ENCODE measurements at regions not wholly inside any gene's neighbourhood (a gene's known extent, or its start where the extent isn't known, plus 50 kb on each side); places are given as distances from the start of the nearest gene placed in this dataset.

DNA sequence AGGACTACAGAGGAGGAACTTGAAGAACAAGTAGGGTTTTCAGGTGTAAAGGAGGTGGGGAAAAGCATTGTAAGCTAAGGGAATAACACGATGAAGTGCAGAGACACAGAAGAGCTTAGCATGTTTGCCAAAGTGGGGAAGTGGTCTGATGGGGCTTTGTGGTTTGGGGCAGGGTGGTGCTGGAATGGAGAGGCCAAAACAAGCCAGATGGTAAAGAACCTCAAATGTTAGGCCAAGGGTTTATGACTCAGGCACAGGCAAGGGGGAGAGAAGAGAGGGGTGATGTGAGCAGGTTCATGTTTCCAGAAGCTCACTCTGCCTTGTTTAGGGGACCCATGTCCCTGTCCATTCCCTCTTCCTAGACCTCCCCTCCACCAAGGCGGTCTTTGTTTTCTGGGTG, 104.5 kb upstream of the YWHAQ start (continued):
- TF ChIP-seq, protein P1, sequence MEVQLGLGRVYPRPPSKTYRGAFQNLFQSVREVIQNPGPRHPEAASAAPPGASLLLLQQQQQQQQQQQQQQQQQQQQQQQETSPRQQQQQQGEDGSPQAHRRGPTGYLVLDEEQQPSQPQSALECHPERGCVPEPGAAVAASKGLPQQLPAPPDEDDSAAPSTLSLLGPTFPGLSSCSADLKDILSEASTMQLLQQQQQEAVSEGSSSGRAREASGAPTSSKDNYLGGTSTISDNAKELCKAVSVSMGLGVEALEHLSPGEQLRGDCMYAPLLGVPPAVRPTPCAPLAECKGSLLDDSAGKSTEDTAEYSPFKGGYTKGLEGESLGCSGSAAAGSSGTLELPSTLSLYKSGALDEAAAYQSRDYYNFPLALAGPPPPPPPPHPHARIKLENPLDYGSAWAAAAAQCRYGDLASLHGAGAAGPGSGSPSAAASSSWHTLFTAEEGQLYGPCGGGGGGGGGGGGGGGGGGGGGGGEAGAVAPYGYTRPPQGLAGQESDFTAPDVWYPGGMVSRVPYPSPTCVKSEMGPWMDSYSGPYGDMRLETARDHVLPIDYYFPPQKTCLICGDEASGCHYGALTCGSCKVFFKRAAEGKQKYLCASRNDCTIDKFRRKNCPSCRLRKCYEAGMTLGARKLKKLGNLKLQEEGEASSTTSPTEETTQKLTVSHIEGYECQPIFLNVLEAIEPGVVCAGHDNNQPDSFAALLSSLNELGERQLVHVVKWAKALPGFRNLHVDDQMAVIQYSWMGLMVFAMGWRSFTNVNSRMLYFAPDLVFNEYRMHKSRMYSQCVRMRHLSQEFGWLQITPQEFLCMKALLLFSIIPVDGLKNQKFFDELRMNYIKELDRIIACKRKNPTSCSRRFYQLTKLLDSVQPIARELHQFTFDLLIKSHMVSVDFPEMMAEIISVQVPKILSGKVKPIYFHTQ (CRISPR knock-in tag; IDR thresholded peaks at IDR 0.05) = no peak
- TF ChIP-seq, protein P2, sequence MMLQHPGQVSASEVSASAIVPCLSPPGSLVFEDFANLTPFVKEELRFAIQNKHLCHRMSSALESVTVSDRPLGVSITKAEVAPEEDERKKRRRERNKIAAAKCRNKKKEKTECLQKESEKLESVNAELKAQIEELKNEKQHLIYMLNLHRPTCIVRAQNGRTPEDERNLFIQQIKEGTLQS (CRISPR knock-in tag; conservative IDR thresholded peaks at IDR 0.05) = no peak
- TF ChIP-seq ZNF219 (CRISPR knock-in tag; IDR thresholded peaks at IDR 0.05; ENCODE audit: borderline replicate concordance) (no peak), EMX1 (CRISPR knock-in tag; IDR thresholded peaks at IDR 0.05) (no peak), FOXK1 (CRISPR knock-in tag; IDR thresholded peaks at IDR 0.05) (no peak), ZNF423 (CRISPR knock-in tag; IDR thresholded peaks at IDR 0.05) (no peak), ZNF317 (CRISPR knock-in tag; IDR thresholded peaks at IDR 0.05; ENCODE audit: borderline replicate concordance, low read depth) (no peak), SP1 (CRISPR knock-in tag; conservative IDR thresholded peaks at IDR 0.05) (no peak), NR3C1 (CRISPR knock-in tag; conservative IDR thresholded peaks at IDR 0.05; ENCODE audit: low read depth) (no peak)
- TF ChIP-seq, protein P3, sequence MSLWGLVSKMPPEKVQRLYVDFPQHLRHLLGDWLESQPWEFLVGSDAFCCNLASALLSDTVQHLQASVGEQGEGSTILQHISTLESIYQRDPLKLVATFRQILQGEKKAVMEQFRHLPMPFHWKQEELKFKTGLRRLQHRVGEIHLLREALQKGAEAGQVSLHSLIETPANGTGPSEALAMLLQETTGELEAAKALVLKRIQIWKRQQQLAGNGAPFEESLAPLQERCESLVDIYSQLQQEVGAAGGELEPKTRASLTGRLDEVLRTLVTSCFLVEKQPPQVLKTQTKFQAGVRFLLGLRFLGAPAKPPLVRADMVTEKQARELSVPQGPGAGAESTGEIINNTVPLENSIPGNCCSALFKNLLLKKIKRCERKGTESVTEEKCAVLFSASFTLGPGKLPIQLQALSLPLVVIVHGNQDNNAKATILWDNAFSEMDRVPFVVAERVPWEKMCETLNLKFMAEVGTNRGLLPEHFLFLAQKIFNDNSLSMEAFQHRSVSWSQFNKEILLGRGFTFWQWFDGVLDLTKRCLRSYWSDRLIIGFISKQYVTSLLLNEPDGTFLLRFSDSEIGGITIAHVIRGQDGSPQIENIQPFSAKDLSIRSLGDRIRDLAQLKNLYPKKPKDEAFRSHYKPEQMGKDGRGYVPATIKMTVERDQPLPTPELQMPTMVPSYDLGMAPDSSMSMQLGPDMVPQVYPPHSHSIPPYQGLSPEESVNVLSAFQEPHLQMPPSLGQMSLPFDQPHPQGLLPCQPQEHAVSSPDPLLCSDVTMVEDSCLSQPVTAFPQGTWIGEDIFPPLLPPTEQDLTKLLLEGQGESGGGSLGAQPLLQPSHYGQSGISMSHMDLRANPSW (CRISPR knock-in tag; conservative IDR thresholded peaks at IDR 0.05; ENCODE audit: low read depth) = no peak
- TF ChIP-seq, protein P4, sequence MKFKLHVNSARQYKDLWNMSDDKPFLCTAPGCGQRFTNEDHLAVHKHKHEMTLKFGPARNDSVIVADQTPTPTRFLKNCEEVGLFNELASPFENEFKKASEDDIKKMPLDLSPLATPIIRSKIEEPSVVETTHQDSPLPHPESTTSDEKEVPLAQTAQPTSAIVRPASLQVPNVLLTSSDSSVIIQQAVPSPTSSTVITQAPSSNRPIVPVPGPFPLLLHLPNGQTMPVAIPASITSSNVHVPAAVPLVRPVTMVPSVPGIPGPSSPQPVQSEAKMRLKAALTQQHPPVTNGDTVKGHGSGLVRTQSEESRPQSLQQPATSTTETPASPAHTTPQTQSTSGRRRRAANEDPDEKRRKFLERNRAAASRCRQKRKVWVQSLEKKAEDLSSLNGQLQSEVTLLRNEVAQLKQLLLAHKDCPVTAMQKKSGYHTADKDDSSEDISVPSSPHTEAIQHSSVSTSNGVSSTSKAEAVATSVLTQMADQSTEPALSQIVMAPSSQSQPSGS (CRISPR knock-in tag; IDR thresholded peaks at IDR 0.05; ENCODE audit: borderline replicate concordance, low read depth) = no peak

DNA sequence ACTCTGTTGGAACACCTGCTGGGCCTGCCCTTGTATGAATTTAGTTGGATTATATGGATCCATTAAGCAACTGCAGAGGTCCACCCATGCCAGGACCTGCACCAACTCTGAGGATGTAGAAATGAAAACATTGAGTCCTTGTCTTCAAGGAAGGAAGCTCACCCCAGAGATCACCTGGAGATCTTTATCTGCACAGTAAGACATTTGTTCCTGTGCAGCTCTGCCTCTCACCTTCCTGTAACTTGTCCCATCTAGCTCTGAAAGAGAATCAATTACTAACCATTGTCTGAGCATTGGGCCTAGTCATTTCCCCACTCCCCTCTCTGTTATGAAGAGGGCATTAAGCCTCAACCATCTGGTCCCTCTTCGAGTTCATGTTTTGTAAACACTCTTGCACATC, 105.2 kb upstream of the YWHAQ start:
- Mint-ChIP-seq H3K4me3 (no peak overlapping the region), H3K36me3 (peaks cover 18% of the 10 kb centered on the region), H3K27me3 (ENCODE audit: low read depth) (no peaks in the 10 kb centered on the region; the same call in 1 of the 2 replicates), H3K9me3 (peaks cover 39% of the 10 kb centered on the region), H3K4me1 (no peaks in the 10 kb centered on the region), H3K27ac (no peak overlapping the region)
- TF ChIP-seq ATF1 (CRISPR knock-in tag; IDR thresholded peaks at IDR 0.05) (no peak), TEAD1 (CRISPR knock-in tag; IDR thresholded peaks at IDR 0.05) (no peak), NR2C2 (CRISPR knock-in tag; IDR thresholded peaks at IDR 0.05) (no peak)
- DNase-seq (ENCODE audit: low spot score) (no peak), ATAC-seq (no peak)
- POLR2A ChIA-PET = no interaction called here
- CTCF ChIA-PET = interaction anchor here (0.7 kb wide), 1 partner anchor 51 kb away, joined by 3 read pairs; no protein-coding TSS in a partner anchor

DNA sequence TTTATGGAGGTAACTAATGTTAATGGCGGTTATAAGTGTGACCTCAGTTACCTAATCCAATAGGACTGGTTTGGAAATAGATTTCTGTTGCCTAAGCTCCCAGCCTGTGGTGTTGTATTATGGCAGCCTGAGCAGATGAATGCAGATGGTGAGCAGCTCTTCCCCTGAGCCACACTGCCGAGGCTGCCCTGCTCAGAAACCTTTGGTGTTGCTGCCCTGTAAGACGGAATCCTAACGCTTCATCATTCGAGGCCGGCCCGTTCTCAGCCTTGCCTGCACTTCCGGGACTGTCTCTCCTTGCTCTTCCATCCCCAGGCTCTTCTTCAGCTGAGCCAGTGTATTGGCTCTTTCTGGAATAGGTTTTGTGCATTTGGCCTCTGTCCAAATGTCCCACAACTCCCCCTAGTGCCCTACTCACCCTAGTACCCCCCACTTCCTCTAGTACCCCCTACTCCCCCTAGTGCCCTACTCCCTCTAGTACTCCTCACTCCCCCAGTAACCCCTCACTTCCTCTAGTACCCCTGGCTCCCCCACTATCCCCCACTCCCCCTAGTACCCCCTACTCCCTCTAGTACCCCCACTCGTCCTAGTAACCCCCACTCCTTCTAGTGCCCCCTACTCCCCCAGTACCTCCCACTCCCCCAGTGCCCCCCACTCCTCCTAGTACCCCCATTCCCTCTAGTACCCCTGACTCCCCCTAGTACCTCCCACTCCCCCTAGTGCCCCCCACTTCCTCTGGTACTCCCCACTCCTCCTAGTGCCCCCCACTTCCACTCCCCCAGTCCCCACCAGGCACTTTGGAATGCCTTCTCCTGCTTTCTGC, 106.0 kb upstream of the TAF1B start:
- DNase-seq (ENCODE audit: low spot score) (no peak), ATAC-seq (no peak)
- Mint-ChIP-seq H3K27ac (no peak overlapping the region), H3K36me3 (peaks cover 18% of the 10 kb centered on the region), H3K4me1 (no peaks in the 10 kb centered on the region), H3K4me3 (no peak overlapping the region), H3K27me3 (ENCODE audit: low read depth) (no peaks in the 10 kb centered on the region; the same call in 1 of the 2 replicates), H3K9me3 (peaks cover 39% of the 10 kb centered on the region)
- ChIA-PET POLR2A (no interaction called here), CTCF (no interaction called here)
- no peak for TF ChIP-seq NR1H2 (CRISPR knock-in tag; IDR thresholded peaks at IDR 0.05)
- TF ChIP-seq, protein P5, sequence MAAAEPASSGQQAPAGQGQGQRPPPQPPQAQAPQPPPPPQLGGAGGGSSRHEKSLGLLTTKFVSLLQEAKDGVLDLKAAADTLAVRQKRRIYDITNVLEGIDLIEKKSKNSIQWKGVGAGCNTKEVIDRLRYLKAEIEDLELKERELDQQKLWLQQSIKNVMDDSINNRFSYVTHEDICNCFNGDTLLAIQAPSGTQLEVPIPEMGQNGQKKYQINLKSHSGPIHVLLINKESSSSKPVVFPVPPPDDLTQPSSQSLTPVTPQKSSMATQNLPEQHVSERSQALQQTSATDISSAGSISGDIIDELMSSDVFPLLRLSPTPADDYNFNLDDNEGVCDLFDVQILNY (CRISPR knock-in tag; IDR thresholded peaks at IDR 0.05) = no peak
- no peak for TF ChIP-seq RELA (CRISPR knock-in tag; IDR thresholded peaks at IDR 0.05; ENCODE audit: borderline replicate concordance)
- TF ChIP-seq, protein P6, sequence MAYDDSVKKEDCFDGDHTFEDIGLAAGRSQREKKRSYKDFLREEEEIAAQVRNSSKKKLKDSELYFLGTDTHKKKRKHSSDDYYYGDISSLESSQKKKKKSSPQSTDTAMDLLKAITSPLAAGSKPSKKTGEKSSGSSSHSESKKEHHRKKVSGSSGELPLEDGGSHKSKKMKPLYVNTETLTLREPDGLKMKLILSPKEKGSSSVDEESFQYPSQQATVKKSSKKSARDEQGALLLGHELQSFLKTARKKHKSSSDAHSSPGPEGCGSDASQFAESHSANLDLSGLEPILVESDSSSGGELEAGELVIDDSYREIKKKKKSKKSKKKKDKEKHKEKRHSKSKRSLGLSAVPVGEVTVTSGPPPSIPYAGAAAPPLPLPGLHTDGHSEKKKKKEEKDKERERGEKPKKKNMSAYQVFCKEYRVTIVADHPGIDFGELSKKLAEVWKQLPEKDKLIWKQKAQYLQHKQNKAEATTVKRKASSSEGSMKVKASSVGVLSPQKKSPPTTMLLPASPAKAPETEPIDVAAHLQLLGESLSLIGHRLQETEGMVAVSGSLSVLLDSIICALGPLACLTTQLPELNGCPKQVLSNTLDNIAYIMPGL (CRISPR knock-in tag; IDR thresholded peaks at IDR 0.05) = no peak
- TF ChIP-seq MYBL2 (CRISPR knock-in tag; IDR thresholded peaks at IDR 0.05) = no peak
- TF ChIP-seq JUN (CRISPR knock-in tag; IDR thresholded peaks at IDR 0.05) = no peak
- TF ChIP-seq, protein P7, sequence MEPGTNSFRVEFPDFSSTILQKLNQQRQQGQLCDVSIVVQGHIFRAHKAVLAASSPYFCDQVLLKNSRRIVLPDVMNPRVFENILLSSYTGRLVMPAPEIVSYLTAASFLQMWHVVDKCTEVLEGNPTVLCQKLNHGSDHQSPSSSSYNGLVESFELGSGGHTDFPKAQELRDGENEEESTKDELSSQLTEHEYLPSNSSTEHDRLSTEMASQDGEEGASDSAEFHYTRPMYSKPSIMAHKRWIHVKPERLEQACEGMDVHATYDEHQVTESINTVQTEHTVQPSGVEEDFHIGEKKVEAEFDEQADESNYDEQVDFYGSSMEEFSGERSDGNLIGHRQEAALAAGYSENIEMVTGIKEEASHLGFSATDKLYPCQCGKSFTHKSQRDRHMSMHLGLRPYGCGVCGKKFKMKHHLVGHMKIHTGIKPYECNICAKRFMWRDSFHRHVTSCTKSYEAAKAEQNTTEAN (CRISPR knock-in tag; IDR thresholded peaks at IDR 0.05) = no peak
- no peak for TF ChIP-seq ZNF232 (CRISPR knock-in tag; IDR thresholded peaks at IDR 0.05)
- TF ChIP-seq RORB (CRISPR knock-in tag; IDR thresholded peaks at IDR 0.05) = no peak

Data from WTC11 (cell line).